Left renal cortex interstitium (tissue), 4 donors: ENCODE measurements at regions not wholly inside any gene's neighbourhood (a gene's known extent, or its start where the extent isn't known, plus 50 kb on each side); places are given as distances from the start of the nearest gene placed in this dataset.
"Not testable (repeated sequence)": the region's sequence is repeated elsewhere in the genome, so short reads cannot be mapped to it uniquely, and the experiment has no call there.

Experiments
- DNase-seq, 4 donors: peaks; one replicate each; pipeline ENCODE4 v3.0.0-alpha.2; 2013; ENCODE audit warnings: low read depth in 4 of 4, low spot score in 2 of 4, missing footprints in 1 of 4

- no peak for DNase-seq
Measured at GRCh38 chr18:29780816-29781215, 1261.7 kb downstream of the DSC3 start.

GRCh38 chr18:29779096-29779495 is 1263.4 kb downstream of the DSC3 start:
- DNase-seq, result no peak

- DNase-seq, result no peak
Measured at GRCh38 chr18:29753379-29753778, 1289.2 kb downstream of the DSC3 start.

GRCh38 chr18:29749704-29750103 is 1292.8 kb downstream of the DSC3 start:
- DNase-seq, result no peak

- no peak for DNase-seq
Measured at GRCh38 chr18:29741461-29741860, 1301.1 kb downstream of the DSC3 start.

- DNase-seq, result no peak
Measured at GRCh38 chr18:29737620-29738019, 1304.9 kb downstream of the DSC3 start.

GRCh38 chr18:29737190-29737589 is 1305.4 kb downstream of the DSC3 start:
- no peak for DNase-seq

GRCh38 chr18:29730073-29730472 is 1312.5 kb downstream of the DSC3 start:
- DNase-seq, result no peak

GRCh38 chr18:29726646-29727045 is 1315.9 kb downstream of the DSC3 start:
- DNase-seq, result no peak

GRCh38 chr18:29723486-29723885 is 1319.1 kb downstream of the DSC3 start:
- not testable (repeated sequence) for DNase-seq

GRCh38 chr18:29715960-29716359 is 1326.6 kb downstream of the DSC3 start:
- not testable (repeated sequence) for DNase-seq

GRCh38 chr18:29712785-29713184 is 1329.8 kb downstream of the DSC3 start:
- no peak for DNase-seq

- no peak for DNase-seq
Measured at GRCh38 chr18:29711932-29712331, 1330.6 kb downstream of the DSC3 start.

GRCh38 chr18:29693334-29693733 is 1349.2 kb downstream of the DSC3 start:
- no peak for DNase-seq

GRCh38 chr18:29681578-29681977 is 1361.0 kb downstream of the DSC3 start:
- DNase-seq, result no peak

- no peak for DNase-seq
Measured at GRCh38 chr18:29664278-29665036, 1378.1 kb downstream of the DSC3 start.

- DNase-seq, result no peak
Measured at GRCh38 chr18:29661924-29662323, 1380.6 kb downstream of the DSC3 start.

- DNase-seq, result no peak
Measured at GRCh38 chr18:29660777-29661176, 1381.8 kb downstream of the DSC3 start.

GRCh38 chr18:29653671-29654215 is 1388.8 kb downstream of the DSC3 start:
- DNase-seq, result no peak

- no peak for DNase-seq
Measured at GRCh38 chr18:29652797-29653196, 1389.7 kb downstream of the DSC3 start.

- DNase-seq, result no peak
Measured at GRCh38 chr18:29651122-29651680, 1391.3 kb downstream of the DSC3 start.

GRCh38 chr18:29648891-29649290 is 1393.7 kb downstream of the DSC3 start:
- no peak for DNase-seq
